Jurkat, Clone E6-1 (cell line): ENCODE measurements at regions not wholly inside any gene's neighbourhood (a gene's known extent, or its start where the extent isn't known, plus 50 kb on each side); places are given as distances from the start of the nearest gene placed in this dataset.

Experiments used
- DNase-seq: peaks from one replicate; pipeline ENCODE4 v3.0.0-alpha.2; 2011; ENCODE audit warnings: low read depth, low spot score
- H3K4me3 ChIP-seq: 2 replicates; pipeline ENCODE4 v1.5.1; 2011; ENCODE audit warnings: mild to moderate bottlenecking, low read length, control low read depth, moderate library complexity

DNA sequence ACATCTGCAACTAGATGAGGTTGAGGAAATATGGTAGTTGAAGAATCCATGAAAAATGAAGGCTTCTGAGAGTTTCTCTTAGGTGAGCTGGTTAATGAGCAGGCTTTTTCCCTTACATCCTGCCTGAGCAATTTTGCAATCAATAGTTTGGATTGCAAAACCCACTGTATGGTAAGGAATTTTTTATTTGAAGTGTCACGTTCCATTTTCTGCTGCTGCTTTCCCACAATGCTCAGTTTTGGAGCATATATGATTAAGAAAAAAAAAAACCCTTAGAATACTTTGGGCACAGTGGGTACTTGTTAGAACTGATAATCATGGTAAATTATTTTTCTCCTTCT is 144.2 kb downstream of the PCSK1 start:
- DNase-seq, result no peak
- no peak overlapping the region for H3K4me3 ChIP-seq

DNA sequence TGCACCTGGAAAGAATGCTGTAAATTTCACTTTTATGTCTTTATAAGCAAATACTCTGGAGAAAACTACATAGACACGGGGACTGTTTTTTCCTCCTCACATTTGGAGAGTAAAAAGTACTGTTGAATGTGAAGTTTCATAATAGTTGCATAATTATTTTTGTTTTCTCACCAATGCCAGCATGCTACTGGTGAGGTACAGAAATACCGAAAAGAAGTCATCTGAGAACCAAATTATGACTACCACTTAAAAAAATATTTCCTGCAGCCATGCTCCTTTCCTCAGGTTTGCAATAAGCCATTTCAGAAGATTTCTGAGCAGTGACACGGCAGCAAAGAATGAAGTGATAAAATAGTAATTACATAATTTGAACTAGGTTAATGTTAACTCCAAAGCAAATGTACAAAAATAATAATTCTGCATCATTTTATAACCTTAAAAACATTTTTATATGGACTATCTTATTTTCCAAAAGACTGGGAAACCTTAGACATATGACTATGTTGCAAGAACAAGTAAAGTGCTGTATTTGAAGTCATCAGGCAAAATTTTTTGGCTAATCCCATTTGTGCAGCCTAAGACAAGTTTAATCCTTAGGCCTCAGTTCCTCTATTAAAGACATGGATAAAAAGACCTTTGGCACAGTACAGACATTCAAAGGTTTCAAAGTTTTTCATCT is 144.7 kb downstream of the PCSK1 start:
- no peak overlapping the region for H3K4me3 ChIP-seq
- no peak for DNase-seq

DNA sequence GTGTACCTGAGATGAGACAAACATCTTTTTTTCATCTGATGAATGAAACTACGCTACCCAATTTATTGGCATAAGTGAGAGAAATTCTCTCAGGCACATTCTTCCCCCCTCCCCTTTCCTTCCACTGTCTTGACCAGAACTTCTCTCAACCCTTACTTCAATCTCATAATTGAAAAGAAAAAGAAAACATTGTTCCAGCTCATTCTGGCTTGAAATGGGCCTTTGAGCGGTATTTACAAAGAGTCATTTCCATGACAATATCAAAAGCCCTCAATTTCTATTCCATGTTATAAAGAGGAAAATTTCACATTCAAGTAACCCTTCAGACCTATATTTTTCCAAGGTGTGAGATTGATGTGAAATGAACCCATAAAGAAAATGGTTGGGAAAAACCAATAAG is 145.9 kb downstream of the PCSK1 start:
- H3K4me3 ChIP-seq, result no peak overlapping the region
- DNase-seq, result no peak

DNA sequence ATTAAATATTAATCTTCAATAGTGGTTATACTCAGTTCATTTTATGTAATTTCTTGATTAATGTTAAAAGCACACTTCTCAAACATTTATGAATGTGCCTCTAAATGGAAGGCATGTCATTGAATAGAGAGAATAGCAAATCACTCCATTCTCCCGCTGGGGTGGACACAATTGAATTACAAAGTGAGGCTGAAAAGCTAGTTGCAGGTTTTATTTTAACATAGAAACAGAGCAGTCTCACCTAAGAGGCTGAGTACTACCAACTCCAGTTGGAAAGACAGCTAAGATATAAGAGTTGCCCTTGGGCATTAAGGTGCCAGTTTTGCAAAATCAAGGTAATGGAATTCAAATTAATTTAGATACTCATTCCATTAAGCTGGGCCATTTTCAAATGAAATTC is 147.2 kb downstream of the PCSK1 start:
- no peak for DNase-seq

DNA sequence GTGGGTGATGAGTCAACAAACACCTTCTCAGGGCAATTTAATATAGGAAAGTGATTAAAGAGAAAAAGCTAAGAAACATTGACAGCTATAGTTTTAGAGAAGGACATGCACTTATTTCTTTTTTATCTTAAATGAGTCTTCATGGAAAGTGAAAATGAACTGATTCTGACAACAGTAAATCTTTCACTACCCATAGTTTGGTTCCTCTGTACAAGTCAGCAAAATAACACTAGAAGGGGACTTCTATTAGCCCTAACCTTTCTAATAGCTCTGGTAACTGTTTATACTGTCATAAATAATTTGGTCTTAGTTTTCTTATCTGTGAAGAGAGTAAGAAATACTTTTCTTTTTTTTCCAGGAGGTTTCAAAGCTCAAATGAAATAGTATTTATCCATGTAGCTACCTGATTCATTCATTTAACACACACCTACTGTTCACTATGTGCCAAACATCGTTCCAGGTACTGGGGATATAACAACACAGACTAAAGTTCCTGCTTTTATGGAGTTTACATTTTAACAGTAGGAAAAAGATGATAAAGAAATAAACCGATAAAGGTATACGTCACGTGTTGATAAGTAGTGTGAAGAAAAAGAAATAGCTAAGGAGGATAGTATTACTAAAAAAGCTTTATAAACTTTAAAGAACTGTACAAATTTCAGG is 148.2 kb downstream of the PCSK1 start:
- no peak overlapping the region for H3K4me3 ChIP-seq
- no peak for DNase-seq

More for the DNA sequence above, 147.2 kb downstream of the PCSK1 start:
- no peak overlapping the region for H3K4me3 ChIP-seq

DNA sequence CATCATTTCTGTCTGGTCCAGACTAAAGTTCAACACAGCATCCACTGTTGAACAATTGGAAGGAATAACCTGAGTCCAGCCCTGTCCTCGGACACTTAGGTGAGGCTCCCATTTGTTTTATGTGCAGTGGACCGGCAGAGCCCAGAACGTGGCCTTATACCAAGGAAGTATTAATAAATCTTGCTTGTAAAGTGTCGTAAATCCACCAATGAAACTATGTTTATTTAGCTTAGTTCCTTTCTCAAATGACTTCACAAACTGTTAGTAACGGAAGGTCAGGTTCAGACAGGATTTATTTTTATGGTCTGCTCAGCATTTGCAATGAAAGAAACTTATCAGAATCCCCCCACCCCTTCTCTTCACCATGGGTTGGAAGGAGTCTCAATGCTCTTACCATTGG is 149.5 kb downstream of the PCSK1 start:
- DNase-seq, result no peak
- H3K4me3 ChIP-seq, result no peak overlapping the region

DNA sequence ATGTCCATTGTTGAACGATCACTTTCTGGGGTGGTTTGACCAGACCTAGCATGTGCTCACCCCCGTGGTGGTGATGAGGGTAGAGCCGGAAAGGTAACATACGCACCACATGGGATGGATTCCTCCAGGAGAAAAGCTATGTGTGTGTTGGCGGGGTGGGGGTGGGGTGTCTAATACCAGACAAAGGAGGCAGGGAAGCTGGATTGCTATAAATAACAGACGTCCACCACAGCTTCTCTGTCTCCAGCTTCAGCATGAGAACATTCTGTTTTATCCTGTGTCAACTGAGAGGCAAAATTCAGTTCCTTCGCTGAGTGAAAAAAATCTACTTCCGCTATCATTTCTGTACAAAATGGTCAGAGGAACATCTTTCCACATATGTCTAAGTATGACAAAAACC is 151.0 kb downstream of the PCSK1 start:
- DNase-seq, result no peak
- no peak overlapping the region for H3K4me3 ChIP-seq

DNA sequence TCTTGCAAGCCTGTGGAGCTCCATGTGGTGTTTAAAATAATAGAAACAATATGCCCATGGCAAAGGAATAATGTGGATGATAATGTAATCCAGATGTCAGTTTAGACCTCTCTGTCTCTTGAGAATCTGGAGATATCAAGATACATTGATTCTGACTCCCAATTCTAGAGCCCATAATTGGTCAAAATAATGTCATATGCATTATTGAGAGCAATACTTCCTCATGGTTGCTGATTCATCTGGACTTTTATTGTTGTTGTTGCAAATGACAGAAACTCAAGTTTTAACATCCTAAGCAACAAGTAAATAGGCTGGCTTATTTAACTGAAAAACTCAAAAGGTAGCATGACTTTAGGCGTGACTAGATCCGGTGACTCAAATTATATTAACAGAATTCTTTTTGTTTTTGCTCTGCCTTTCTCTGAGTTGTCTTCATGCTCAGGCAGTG is 152.1 kb downstream of the PCSK1 start:
- no peak for DNase-seq
- H3K4me3 ChIP-seq, result no peak overlapping the region

DNA sequence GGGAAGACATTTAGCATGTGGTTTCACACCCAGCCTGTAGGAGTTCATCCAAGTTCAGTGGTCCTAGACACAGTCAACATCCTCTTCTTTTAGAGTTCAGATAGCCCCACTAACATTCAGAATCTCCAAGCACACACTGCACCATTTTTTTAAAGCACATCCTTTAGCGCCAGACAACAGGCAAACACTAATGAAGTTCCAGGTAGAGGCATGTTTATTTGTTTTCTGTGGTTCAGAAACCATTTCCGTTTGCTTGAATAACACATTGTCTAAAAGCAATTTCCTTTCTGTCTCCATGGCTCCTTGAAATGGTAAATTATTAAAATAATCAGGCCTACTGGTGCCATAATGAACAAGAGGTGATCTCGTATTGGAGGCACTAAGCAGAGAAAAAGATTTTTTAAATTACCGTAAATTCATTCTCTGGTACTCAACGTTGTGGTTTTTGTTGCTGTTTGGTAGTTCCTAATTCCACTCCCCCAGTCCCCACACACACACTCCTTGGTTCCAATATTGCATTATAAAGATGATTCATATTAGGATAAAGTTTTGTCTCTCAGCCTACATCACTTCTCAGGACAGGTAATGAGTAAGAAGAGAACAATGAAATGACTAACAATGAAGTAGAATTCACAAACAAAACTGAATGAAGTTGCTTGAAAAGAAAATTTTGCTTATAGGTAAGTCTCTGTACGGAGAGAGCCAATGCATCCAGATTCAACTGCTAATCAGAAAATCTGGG is 153.1 kb downstream of the PCSK1 start:
- DNase-seq, result no peak
- H3K4me3 ChIP-seq, result no peak overlapping the region

DNA sequence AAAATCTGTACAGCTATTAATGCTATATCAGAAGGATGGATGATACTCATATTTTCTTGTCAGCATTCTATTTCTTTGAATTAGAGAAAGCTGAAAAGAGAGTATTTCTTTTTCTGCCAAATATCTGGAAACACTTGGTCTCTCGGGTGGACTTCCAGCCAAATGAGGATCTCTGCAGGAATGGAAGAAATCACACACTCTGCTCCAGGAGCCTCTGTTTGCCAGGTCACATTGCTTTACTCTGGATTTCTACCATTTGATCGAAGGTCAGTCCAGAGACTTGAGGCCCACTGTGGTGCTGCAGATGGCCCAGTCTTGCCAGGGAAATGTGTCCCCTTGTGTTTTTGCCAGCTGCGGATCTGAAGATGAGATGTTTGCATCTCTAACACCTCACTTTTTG is 154.1 kb downstream of the PCSK1 start:
- no peak overlapping the region for H3K4me3 ChIP-seq
- DNase-seq, result no peak

DNA sequence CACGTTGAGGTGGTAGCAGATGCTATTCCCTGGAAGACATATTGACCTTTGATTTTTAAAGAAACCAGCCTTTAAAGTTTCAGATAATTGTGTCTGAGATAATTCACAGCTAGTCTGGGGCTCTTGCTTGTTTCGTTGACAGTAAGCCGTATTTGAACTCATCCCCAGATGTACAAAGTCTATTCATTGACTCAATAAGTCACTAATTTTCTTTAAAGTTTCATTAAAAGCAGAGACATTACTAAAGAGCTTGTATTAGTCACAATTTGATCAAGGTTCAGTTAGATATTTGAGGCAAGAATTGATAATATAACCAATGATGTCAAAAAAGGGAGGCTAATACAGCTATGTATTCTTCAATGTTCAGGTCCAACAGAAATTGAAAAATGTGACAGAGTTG is 158.0 kb downstream of the PCSK1 start:
- DNase-seq, result no peak
- H3K4me3 ChIP-seq, result no peak overlapping the region

DNA sequence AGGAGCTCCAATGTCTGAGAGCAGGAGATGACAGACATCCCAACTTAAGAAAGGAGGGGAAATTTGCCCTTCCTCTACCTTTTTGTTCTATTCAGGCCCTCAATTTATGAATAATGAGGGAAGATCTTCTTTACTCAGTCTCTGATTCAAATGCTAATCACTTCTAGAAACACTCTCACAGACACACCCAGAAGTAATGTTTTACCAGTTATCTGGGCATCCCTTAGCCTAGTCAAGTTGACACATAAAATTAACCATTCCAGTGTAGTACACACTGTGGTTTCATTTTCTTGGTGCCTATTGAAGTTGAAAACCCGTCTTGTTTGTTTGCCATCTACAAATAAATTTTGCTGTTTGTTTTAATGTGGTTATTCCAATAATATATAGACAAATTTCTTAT is 167.6 kb downstream of the PCSK1 start:
- no peak for DNase-seq
- no peak overlapping the region for H3K4me3 ChIP-seq

DNA sequence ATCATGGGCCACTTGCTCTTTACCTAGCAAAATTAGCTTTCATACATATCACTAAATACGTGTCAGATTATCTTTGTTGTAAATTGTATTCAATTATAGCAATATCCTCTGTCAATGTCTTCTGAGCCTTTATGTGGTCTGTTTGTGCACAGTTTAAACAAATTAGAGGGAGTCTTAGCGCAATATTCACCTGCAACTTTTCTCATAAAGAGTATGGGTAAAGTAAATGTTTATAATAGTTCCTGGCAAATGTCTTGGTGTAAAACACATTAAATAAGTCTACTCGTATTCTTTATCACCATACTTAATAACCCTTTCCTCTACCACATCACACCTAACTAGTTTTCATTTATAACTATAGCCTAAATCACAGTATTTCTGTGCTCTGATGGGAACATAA is 169.0 kb downstream of the PCSK1 start:
- no peak for DNase-seq

DNA sequence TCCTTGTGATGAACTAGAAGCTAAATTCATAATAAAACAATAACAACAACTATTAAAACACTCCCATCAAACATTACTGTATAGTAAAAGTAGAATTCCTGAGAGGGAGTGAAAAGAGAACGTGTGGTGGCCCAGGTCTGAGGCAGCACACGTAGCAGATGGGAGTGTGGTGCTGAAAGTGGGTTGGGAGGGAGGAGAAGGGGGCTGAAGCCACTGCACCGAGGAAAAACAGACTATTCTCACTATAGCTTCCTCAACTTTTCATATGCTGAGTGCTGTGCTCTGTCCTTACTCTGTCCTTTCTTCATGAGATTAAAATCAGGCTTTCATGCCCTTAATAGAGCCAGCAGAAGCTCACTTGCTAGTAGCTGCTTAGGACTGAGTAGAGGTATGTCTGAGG is 170.9 kb downstream of the PCSK1 start:
- H3K4me3 ChIP-seq, result no peak overlapping the region
- DNase-seq, result no peak

More for the DNA sequence above, 169.0 kb downstream of the PCSK1 start:
- H3K4me3 ChIP-seq, result no peak overlapping the region

DNA sequence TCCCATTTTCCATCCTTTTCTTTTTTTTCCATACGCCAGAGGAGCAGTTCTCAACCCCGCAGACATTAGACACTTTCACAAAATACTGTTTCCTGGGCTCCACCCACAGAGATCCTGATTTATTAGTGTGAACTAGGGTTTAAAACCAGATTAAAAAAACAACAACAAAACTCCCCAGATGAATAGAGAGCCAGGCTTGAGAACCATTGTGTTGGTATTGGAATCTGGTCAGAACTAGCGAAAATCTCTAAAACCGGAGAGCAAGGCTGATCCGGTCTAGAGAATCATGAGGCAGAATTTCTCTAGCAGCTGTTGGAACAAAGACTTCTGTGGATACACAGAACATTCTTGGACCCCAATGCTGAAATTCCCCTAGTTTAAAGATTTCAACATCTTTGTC is 173.0 kb downstream of the PCSK1 start:
- DNase-seq, result no peak
- H3K4me3 ChIP-seq, result no peak overlapping the region

DNA sequence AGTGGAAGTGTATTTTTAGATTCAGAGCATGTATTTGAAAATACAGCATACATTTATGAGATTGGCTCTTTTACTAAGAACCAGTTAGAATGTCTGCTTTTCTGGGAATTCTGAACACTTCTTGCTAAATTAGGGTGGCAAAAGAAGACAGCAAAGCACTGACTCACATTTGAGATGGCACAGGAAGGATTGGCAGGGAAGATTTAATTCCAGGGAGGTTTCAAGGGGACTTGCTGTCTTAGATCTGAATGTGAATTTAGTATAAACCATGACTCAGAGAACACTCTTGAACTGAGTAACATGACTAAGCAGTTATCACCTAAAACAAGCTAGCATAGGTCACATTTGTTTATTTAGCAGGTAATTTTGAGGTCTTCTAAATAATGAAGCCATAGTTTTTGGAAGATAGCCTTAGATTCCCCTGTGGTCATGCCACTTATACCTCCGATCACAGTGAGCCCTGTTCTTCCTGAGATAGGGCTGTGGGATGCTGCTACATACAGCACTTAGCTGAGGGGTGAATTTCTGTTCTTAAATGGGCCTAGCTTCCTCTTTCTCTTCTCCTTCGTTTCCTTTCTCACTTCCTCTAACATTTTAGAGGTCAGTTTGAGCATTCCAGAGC is 173.8 kb downstream of the PCSK1 start:
- no peak for DNase-seq
- H3K4me3 ChIP-seq, result no peak overlapping the region

DNA sequence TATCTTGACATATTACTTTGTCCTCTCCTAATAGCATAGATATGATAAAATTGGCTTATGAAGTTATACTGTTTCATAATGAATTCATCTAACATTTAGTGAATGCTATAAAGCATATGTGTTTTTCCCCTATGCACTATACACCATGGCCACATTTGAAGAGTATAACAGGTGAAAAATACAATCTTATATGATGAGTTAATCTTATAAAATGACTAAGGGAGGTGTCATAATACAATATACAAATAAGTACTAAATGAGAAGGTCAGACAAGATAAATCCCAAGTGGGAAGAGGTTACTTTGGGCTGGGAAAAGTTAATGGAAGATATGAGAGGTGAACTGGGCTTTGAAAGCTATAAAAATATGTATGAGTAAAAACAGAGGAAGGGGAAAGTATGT is 174.4 kb downstream of the PCSK1 start:
- no peak for DNase-seq
- no peak overlapping the region for H3K4me3 ChIP-seq

DNA sequence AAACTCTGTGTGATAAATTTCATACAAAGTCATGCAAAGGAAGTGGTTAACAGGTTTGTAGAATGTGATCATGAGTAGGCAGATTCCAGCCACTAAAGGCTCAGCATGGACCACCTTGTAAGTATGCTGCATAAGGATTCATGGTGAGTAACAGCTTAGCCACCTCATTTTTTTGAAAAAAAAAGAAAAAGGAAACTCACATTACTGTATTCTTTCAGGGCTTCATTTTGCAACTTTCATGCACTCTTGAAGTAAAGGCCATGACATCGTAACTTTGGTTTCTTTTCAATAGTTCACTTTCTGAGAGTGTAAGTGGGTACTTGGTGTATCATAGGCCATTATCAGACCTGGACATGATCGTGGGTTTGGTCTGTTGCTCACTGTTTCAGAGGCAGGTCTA is 175.1 kb downstream of the PCSK1 start:
- H3K4me3 ChIP-seq, result no peak overlapping the region
- no peak for DNase-seq

DNA sequence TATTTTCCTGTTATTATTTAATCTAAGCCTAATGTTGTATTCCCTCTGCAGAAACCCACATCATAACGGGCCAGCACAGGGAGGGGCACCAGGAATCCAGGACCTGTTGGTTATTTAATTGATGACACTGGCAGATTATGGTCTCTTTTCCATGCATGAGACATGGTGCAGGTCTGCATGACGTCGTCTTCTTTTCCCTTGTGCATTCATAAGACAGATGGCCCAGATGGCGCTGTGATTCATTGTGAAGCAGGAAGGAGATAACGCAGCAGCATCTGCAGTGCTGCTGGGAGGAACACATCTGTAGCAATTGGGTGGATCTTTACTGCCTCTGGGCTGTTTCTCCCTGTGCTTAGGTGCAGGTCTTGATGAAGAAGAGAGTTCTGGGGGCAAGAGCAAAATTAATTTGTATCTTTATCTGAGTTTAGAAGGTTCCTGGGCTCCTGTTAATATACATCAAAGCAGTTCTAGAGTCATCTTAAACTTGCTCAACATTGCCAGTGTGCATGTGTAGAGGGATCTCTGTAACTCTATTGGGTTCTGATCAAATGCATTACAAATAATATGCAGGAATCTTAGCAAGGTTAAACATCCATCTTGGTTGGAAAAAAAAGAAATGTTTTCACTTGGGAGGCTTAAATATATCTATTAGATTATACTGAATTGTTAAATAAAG is 176.1 kb downstream of the PCSK1 start:
- DNase-seq, result peak; percentile 8
- no peak overlapping the region for H3K4me3 ChIP-seq
